GM12878 (cell line): ENCODE measurements at regions not wholly inside any gene's neighbourhood (a gene's known extent, or its start where the extent isn't known, plus 50 kb on each side); places are given as distances from the start of the nearest gene placed in this dataset.

Experiments
- ATAC-seq: fragments of 200-7000 bp; cut with Tn5 transposase; 3 replicates; pipeline ENCODE4 v1.9.1; 2020; ENCODE audit warnings: mild to moderate bottlenecking, moderate library complexity
- BruUV-seq: library from RNA; stranded (reverse); fragments of 400-500 nt; replicated peaks from 2 replicates; lab custom pipeline; 2021; lab: Mats Ljungman, UMichigan
- CTCF ChIA-PET: fragments of 300-600 bp; sonication (Branson Sonifier 250); formaldehyde crosslinking; extraction: SDS; loops from one replicate; lab custom pipeline; 2021; ENCODE audit warnings: inconsistent platforms; lab: Yijun Ruan, JAX
- POLR2A ChIA-PET: fragments of 350-600 bp; formaldehyde crosslinking; extraction: SDS; loops from one replicate; lab custom pipeline; 2021; ENCODE audit warnings: inconsistent platforms; lab: Charles Lee
- RAD21 ChIA-PET: fragments of 300-600 bp; sonication (Branson Sonifier 250); formaldehyde crosslinking; loops from one replicate; lab custom pipeline; 2023; ENCODE audit warnings: antibody characterized with exemption; ENCODE audit not compliant: unreplicated experiment; lab: Charles Lee
- SMC1A ChIA-PET: fragments of 300-600 bp; sonication (Branson Sonifier 250); formaldehyde crosslinking; loops from one replicate; lab custom pipeline; 2023; ENCODE audit not compliant: unreplicated experiment, uncharacterized antibody; lab: Charles Lee
- DNase-seq: peaks from one replicate; pipeline ENCODE4 v3.0.0-alpha.2; 2011; ENCODE audit warnings: low read depth, low spot score
- FAIRE-seq: peaks from 3 replicates; lab custom pipeline; 2011; peaks lifted over from hg19 to GRCh38; lab: Jason Lieb, UNC
- H2AFZ ChIP-seq: 2 replicates; pipeline ENCODE4 v1.6.0; 2011; ENCODE audit warnings: low read depth, low read length, control low read depth; ENCODE audit not compliant: control insufficient read depth
- H3K27ac ChIP-seq: 2 replicates; pipeline ENCODE4 v1.5.1; 2011; ENCODE audit warnings: control low read depth; ENCODE audit not compliant: control insufficient read depth, insufficient read depth
- H3K27me3 ChIP-seq, 2 experiments: replicated peaks in 1 of 2; 2 replicates each; pipeline versions ENCODE4 v1.6.0 to v1.6.1; 2011; ENCODE audit warnings: low read length in 1 of 2; ENCODE audit not compliant: control insufficient read depth in 2 of 2, insufficient read depth in 2 of 2
- H3K36me3 ChIP-seq, 2 experiments: 2 replicates each; pipeline ENCODE4 v1.5.1; 2011; ENCODE audit warnings: low read length in 1 of 2; ENCODE audit not compliant: control insufficient read depth in 2 of 2, insufficient read depth in 2 of 2
- H3K4me1 ChIP-seq: 2 replicates; pipeline ENCODE4 v1.6.1; 2011; ENCODE audit warnings: mild to moderate bottlenecking, low read length, moderate library complexity, mixed read lengths; ENCODE audit not compliant: control insufficient read depth, insufficient read depth
- H3K4me2 ChIP-seq: 2 replicates; pipeline ENCODE4 v1.6.0; 2011; ENCODE audit warnings: control low read depth; ENCODE audit not compliant: control insufficient read depth, insufficient read depth
- H3K4me3 ChIP-seq: fragments of 200-600 bp; sonication (generic); 2 replicates; pipeline ENCODE4 v1.5.1; 2016
- H3K79me2 ChIP-seq: 2 replicates; pipeline ENCODE4 v1.6.0; 2011; ENCODE audit warnings: low read length; ENCODE audit not compliant: control insufficient read depth, insufficient read depth
- H3K9ac ChIP-seq: 2 replicates; pipeline ENCODE4 v1.8.0; 2011; ENCODE audit warnings: low read length, control low read depth, mixed read lengths; ENCODE audit not compliant: control insufficient read depth, insufficient read depth
- H3K9me3 ChIP-seq: replicated peaks from 3 replicates; pipeline ENCODE4 v1.5.1; 2011; ENCODE audit warnings: mild to moderate bottlenecking, low read length; ENCODE audit not compliant: control insufficient read depth, insufficient read depth
- H4K20me1 ChIP-seq: 2 replicates; pipeline ENCODE4 v1.6.0; 2011; ENCODE audit not compliant: control insufficient read depth, insufficient read depth
- CTCF ChIP-seq, 3 experiments: IDR thresholded peaks in 2 of 3; conservative IDR thresholded peaks in 1 of 3; 2 replicates each; pipeline ENCODE4 v1.5.1; 2011; ENCODE audit warnings: low read depth in 3 of 3, low read length in 3 of 3, mild to moderate bottlenecking in 3 of 3, control low read depth in 2 of 3, moderate library complexity in 2 of 3, inconsistent platforms in 1 of 3, mixed read lengths in 1 of 3; ENCODE audit not compliant: control insufficient read depth in 2 of 3, insufficient read depth in 1 of 3; ENCODE audit errors: extremely low read depth in 1 of 3
- EGR1 ChIP-seq, 2 experiments: IDR thresholded peaks; 1 replicate in 1 of 2; 2 replicates in 1 of 2; pipeline ENCODE4 v1.6.1; 2011 to 2012; ENCODE audit warnings: low read depth in 2 of 2, low read length in 2 of 2, borderline replicate concordance in 1 of 2, mild to moderate bottlenecking in 1 of 2, moderate library complexity in 1 of 2
- JUNB ChIP-seq: IDR thresholded peaks from 2 replicates; pipeline ENCODE4 v1.6.1; 2016; ENCODE audit warnings: antibody characterized with exemption, mild to moderate bottlenecking
- RAD21 ChIP-seq: IDR thresholded peaks from 2 replicates; pipeline ENCODE4 v1.6.1; 2011; ENCODE audit warnings: mild to moderate bottlenecking, low read depth, low read length, moderate library complexity; ENCODE audit not compliant: insufficient read depth
- SMC3 ChIP-seq: IDR thresholded peaks from 2 replicates; pipeline ENCODE4 v1.6.1; 2011; ENCODE audit warnings: low read length, improper control_type of control experiment, borderline replicate concordance
- WGBS: methylation state at CpG from one replicate; pipeline ENCODE4 v1.1.6; 2016; ENCODE audit warnings: low lambda C conversion rate; ENCODE audit not compliant: insufficient replicate concordance, insufficient coverage; ENCODE audit errors: missing lambda C conversion rate; 5-methylcytosine and 5-hydroxymethylcytosine counted together
- in situ Hi-C: fragments of 300-500 bp; cut with MboI; formaldehyde crosslinking; loops from 9 replicates; pipeline ENCODE4 v1.14.3; 2018; ENCODE audit warnings: mixed read lengths
- intact Hi-C: fragments of 100-400 bp; cut with micrococcal nuclease; formaldehyde crosslinking; loops from one replicate; pipeline ENCODE4 v1.14.2; 2022; ENCODE audit not compliant: unreplicated experiment

- ATAC-seq: peak; percentile 78
- RAD21 ChIA-PET: interaction anchor here (0.6 to 1.0 kb wide), 2 partner anchors 362 to 364 kb away, joined by 4 to 5 read pairs; no protein-coding TSS in a partner anchor
- 19% methylated on average over 2 of the region's 2 CpGs for WGBS
- no TSS peak for BruUV-seq
- no peak overlapping the region for H3K27ac ChIP-seq
- no peak overlapping the region for H3K4me2 ChIP-seq
- FAIRE-seq: no peak
- CTCF ChIA-PET: interaction anchor here (0.9 to 2.1 kb wide), 7 partner anchors 9 to 1020 kb away, joined by 3 to 21 read pairs (median 3); no protein-coding TSS in a partner anchor
- intact Hi-C loops (loop anchor here (1.0 to 5.0 kb wide), 5 partner anchors 205 to 1090 kb away; no protein-coding TSS in a partner anchor), in situ Hi-C loops (loop anchor here (5.0 kb wide), 1 partner anchor 365 kb away; no protein-coding TSS in a partner anchor)
- DNase-seq: peak; percentile 21
- POLR2A ChIA-PET: no interaction called here
- no peaks in the 10 kb centered on the region; the same call in 2 of the 3 replicates for H3K9me3 ChIP-seq
- H2AFZ ChIP-seq: no peak overlapping the region
- H3K9ac ChIP-seq: no peak overlapping the region
- no peaks in the 10 kb centered on the region for H3K36me3 ChIP-seq
- TF ChIP-seq RAD21 (peak; percentile 86), JUNB (0 out of 2 replicates have a peak, but pooled peaks have one; percentile 22), CTCF (IDR thresholded peaks at IDR 0.05 in 2 of 3, conservative IDR thresholded peaks at IDR 0.05 in 1 of 3; ENCODE audit: control insufficient read depth in 2 of 3, extremely low read depth in 1 of 3, insufficient read depth in 1 of 3, low read depth in 3 of 3, low read length in 3 of 3) (peak; percentile 28 to 50 (median 39); a peak in 4 of 6 replicates), SMC3 (peak; percentile 73), EGR1 (IDR thresholded peaks at IDR 0.05; ENCODE audit: borderline replicate concordance in 1 of 2, low read depth in 2 of 2, low read length in 2 of 2) (no peak)
- SMC1A ChIA-PET: interaction anchor here (0.6 to 1.6 kb wide), 8 partner anchors 148 to 948 kb away, joined by 3 to 6 read pairs (median 3); no protein-coding TSS in a partner anchor
- H4K20me1 ChIP-seq: no peaks in the 10 kb centered on the region
- H3K4me3 ChIP-seq: no peak overlapping the region
- no peaks in the 10 kb centered on the region for H3K79me2 ChIP-seq
- no peaks in the 10 kb centered on the region for H3K27me3 ChIP-seq
- no peaks in the 10 kb centered on the region for H3K4me1 ChIP-seq
Observed at GRCh38 chr3:31132132-31132769, 237.8 kb upstream of the GADL1 start.
